GM21619 (cell line): ENCODE measurements at regions not wholly inside any gene's neighbourhood (a gene's known extent, or its start where the extent isn't known, plus 50 kb on each side); places are given as distances from the start of the nearest gene placed in this dataset.
"Not testable (repeated sequence)": the region's sequence is repeated elsewhere in the genome, so short reads cannot be mapped to it uniquely, and the experiment has no call there.

Source experiments
- ATAC-seq: cut with Tn5 transposase; IDR thresholded peaks from one replicate; pipeline ENCODE4 v1.9.1; 2021; ENCODE audit not compliant: unreplicated experiment

DNA sequence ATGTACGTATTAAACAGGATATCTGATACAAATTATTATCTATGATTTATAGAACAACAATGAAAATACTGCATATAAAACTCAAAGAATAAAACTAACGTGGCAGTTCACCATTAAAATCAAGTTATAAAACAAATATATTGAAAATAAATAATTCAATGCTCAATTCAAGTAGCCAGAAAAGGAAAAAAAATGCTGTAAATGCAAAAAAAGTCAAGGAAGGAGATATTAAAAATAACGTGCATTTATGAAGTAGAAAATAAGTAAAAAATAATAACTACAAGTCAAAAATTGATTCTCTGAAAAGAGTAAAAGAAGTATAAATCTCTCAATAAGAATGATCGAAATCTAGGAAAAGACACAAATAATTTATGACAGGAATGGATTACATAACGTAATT, 460.5 kb upstream of the CD180 start:
- no peak for ATAC-seq

GRCh38 chr5:67652201-67652600, 455.6 kb upstream of the CD180 start:
- peak; percentile 93 for ATAC-seq

DNA sequence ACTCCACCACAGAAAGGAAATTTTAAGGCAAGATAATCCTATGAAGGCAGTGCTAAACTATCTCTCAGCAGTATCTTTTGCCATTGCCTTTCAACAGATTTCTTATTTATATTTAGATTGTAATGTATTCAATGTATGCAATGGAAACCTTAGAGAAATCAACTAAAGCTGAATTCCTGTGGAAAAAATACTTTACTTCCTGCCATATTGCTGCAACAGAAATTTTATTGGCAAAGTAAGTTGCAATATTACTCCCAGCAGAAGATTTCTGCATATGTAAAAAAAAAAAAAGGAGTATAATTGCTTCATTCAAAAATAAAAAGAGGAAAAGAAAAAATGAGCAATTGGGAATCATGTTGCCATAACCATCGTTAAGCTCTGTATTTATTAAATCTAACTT, 454.6 kb upstream of the CD180 start:
- ATAC-seq = no peak

GRCh38 chr5:67648201-67648671, 451.6 kb upstream of the CD180 start:
- ATAC-seq = no peak

- no peak for ATAC-seq
Measured at GRCh38 chr5:67647772-67648171, 451.2 kb upstream of the CD180 start.

- ATAC-seq = no peak
Measured at GRCh38 chr5:67644221-67644920, 447.8 kb upstream of the CD180 start.

DNA sequence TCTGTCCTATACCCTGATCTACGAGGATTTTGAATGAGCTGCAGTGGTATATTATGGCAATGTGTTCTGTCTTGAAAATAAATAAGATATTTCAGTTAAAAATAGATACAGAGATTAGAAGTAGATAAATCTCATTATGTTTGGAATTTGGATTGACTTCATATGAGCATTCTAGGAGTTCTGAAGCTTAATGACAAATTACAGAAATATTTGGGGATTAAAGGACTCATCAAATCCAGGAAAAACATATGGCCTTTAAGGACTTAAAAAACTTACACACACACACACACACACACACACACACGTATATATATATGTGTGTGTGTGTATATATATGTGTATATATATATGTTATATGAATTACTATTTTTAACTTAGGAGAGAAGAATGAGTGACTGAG, 446.9 kb upstream of the CD180 start:
- ATAC-seq = no peak

GRCh38 chr5:67639976-67640375, 443.4 kb upstream of the CD180 start:
- no peak for ATAC-seq

- ATAC-seq = no peak
Measured at GRCh38 chr5:67639313-67639712, 442.7 kb upstream of the CD180 start.

GRCh38 chr5:67636850-67637524, 440.4 kb upstream of the CD180 start:
- no peak for ATAC-seq

DNA sequence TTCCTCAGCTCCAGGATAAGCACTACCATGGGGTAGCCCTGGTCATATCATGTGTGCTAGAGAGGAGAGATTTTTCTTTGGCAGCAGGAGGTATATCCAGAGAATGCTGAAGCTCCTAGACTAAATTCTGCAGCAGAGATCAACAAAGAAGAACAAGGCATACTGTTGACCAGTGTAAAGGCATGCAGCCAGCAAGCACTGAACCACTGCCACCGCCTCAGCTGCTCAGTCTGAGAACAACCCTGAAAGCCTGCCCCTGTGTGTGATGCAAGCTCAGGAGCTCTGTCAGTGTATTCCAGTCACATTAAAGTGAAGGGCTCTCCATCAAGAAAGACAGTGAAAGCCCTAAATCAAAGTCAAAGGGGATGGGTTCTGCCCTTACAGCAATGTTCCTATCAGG, 439.5 kb upstream of the CD180 start:
- ATAC-seq = no peak

GRCh38 chr5:67627079-67627478, 430.5 kb upstream of the CD180 start:
- not testable (repeated sequence) for ATAC-seq

- no peak for ATAC-seq
Measured at GRCh38 chr5:67623078-67623477, 426.5 kb upstream of the CD180 start.

GRCh38 chr5:67620424-67621397, 424.1 kb upstream of the CD180 start:
- ATAC-seq = no peak

DNA sequence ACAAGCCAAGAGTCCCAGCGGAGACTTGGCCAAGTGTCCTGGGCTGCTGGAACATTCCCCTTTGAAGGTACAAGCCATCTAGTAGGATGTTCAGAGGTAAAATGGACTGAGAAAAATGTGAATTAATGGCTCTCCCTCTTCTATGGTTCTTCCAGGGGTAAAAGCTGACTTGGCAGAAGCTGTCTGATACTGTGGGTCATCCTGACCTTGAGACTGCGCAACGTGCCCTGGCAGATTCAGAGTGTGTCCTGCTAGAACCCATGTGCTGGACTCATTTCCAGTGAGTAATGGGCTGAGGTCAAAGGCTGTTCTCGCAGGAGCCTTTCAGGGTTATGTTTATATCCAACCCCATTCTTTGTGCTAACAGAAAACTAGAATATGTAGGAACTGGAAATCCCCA, 423.0 kb upstream of the CD180 start:
- no peak for ATAC-seq

DNA sequence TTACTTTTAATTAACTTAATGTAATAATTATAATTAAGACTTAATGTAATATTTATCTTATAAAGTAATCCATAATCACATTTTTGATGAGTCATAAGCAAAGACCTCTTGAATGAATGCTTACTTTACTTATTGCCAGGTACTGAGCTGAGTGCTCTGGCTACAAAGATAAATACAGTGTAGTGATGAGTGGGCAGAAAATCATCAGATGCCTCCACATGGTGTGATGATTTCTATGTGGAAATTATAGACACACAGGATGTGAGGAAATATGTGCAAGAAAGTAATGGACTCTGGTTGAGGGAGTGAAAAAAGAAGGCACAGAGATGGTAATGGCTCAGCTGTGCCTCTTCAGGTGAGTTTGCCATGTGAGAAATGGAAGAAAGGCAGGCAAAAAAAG, 422.6 kb upstream of the CD180 start:
- ATAC-seq = no peak

- no peak for ATAC-seq
Measured at GRCh38 chr5:67617051-67617450, 420.5 kb upstream of the CD180 start.

DNA sequence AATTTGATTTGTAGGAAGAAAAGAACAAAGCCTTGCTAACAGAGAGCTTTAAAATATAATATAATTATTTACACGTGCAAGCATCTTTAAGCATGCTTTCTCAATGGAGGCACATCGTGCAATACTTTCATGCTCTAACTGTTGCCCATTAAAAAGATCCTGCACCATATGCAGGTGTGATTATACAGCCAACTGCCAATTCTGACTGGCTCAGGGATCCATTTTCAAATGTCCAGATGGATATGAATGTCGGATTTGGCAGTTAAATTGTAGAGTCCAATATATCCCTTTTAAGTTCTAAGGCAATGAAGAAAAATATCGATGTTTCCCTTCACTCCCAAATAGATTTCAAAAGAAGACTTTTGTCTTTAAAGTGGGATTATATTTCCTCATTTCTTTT, 416.4 kb upstream of the CD180 start:
- no peak for ATAC-seq

- ATAC-seq = no peak
Measured at GRCh38 chr5:67610186-67610912, 413.8 kb upstream of the CD180 start.

DNA sequence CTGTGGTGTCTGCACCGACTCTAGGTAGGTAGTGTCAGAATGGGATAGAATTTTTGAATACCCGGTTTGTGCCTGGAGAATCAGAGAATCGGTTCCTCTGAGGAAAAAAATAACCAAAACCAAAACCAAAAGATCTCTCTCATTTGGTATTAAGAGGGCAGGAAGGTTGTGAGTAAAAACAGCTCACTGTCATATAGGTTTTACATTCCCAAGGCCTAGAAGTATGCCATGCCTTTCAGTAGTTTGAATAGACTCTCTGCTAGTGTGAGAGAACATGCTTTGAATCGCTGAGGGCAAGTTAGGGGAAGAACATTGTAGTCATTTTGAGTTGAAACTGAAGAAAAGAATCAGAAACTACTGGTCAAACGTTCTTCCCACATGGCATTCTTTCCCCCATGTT, 411.4 kb upstream of the CD180 start:
- ATAC-seq = no peak

GRCh38 chr5:67606586-67606947, 410.0 kb upstream of the CD180 start:
- ATAC-seq = no peak
